Testis (tissue), 2 donors: ENCODE measurements at regions not wholly inside any gene's neighbourhood (a gene's known extent, or its start where the extent isn't known, plus 50 kb on each side); places are given as distances from the start of the nearest gene placed in this dataset.

Experiments
- CTCF ChIP-seq, 3 experiments: fragments of 450-650 bp in 2 of 3; fragments of 200-600 bp in 1 of 3; sonication (generic) in 1 of 3; IDR thresholded peaks; one replicate each; pipeline ENCODE4 v1.5.1; 2016 to 2019; ENCODE audit warnings: antibody characterized with exemption in 3 of 3, mild to moderate bottlenecking in 2 of 3, moderate library complexity in 1 of 3
- POLR2A ChIP-seq: fragments of 450-650 bp; IDR thresholded peaks from one replicate; pipeline ENCODE4 v1.6.1; 2017; ENCODE audit warnings: antibody characterized with exemption, mild to moderate bottlenecking, moderate library complexity

GRCh38 chr1:238549137-238549536, 658.4 kb upstream of the ZP4 start:
- no peak for TF ChIP-seq POLR2A
- TF ChIP-seq CTCF (IDR thresholded peaks at IDR 0.05) = no peak
